ENCODE measurements at regions not wholly inside any gene's neighbourhood (a gene's known extent, or its start where the extent isn't known, plus 50 kb on each side); places are given as distances from the start of the nearest gene placed in this dataset.

GRCh38 chr20:6941571-6941970 is 174.1 kb downstream of the BMP2 start:
- TF ChIP-seq CTCF (IDR thresholded peaks at IDR 0.05) (no peak), POLR2A (IDR thresholded peaks at IDR 0.05) (no peak), EP300 (IDR thresholded peaks at IDR 0.05) (no peak)

Measured in tibial nerve (tissue), 4 donors.